ENCODE measurements at regions not wholly inside any gene's neighbourhood (a gene's known extent, or its start where the extent isn't known, plus 50 kb on each side); places are given as distances from the start of the nearest gene placed in this dataset.

DNA sequence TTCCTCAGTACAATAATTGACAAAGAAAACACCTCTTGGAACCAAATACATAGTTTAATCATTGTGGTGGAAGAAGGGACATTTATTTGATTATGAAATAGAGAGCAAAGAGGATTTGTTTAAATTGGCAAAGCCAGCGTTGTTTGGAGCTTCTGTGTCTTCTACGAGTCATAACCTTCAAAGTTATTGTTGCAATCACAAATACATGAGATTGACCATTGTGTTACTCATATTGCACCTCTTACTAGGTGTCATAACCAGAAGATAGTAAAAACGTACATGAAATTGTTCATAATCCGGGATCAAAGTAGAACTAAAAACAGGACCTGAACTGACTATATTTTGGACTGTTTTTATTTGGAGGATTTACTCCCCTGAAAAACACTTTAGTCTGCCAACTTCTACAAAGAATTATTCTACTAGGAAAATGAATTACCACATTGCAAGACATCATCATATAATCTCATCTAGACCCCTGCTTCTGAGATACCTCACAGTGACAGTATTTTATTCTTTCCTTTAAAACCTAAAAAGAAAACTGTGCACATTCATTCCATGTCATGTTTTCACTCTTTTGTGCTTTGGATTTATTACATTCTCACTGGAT, 151.7 kb upstream of the KLF7 start:
- no peak for DNase-seq
- TF ChIP-seq EP300 (IDR thresholded peaks at IDR 0.05) (no peak), POLR2A (IDR thresholded peaks at IDR 0.05) (no peak), POLR2AphosphoS5 (IDR thresholded peaks at IDR 0.05) (no peak)
- TF ChIP-seq, protein P1, sequence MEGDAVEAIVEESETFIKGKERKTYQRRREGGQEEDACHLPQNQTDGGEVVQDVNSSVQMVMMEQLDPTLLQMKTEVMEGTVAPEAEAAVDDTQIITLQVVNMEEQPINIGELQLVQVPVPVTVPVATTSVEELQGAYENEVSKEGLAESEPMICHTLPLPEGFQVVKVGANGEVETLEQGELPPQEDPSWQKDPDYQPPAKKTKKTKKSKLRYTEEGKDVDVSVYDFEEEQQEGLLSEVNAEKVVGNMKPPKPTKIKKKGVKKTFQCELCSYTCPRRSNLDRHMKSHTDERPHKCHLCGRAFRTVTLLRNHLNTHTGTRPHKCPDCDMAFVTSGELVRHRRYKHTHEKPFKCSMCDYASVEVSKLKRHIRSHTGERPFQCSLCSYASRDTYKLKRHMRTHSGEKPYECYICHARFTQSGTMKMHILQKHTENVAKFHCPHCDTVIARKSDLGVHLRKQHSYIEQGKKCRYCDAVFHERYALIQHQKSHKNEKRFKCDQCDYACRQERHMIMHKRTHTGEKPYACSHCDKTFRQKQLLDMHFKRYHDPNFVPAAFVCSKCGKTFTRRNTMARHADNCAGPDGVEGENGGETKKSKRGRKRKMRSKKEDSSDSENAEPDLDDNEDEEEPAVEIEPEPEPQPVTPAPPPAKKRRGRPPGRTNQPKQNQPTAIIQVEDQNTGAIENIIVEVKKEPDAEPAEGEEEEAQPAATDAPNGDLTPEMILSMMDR (IDR thresholded peaks at IDR 0.05), result no peak
- 44 to 60% (median 54%) methylated on average over 4 of the region's 4 CpGs for WGBS, 5 donors
- no peaks in the 10 kb centered on the region for H3K9me3 ChIP-seq
- no peak overlapping the region for H3K4me3 ChIP-seq
- no peak overlapping the region for H3K27ac ChIP-seq
- no peaks in the 10 kb centered on the region for H3K36me3 ChIP-seq
- H3K4me1 ChIP-seq, result no peaks in the 10 kb centered on the region
- no peaks in the 10 kb centered on the region for H3K27me3 ChIP-seq
- intact Hi-C loops (cut with DNase I; ENCODE audit: low total_unique reads), result no loop called here

- DNase-seq, result no peak
Measured at GRCh38 chr2:207318181-207318628, 152.5 kb upstream of the KLF7 start.

DNA sequence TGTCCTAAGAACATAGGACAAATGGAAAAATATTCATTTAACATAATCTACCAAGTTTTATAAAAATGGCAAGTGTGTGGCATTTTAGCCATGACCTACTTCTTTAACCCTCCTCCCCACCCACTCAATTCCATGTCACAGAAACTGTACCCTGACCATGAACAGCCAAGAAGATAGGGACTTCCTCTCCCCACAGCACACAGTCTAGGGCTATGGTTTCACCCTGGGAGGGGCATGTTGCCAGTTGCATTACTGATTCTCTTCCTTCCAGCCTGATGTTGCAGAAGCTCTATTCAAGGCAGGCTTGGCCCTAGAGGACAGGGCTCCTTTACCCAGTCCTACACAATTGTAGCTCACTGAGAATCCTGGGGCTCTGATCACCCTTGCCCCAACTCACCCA, 153.6 kb upstream of the KLF7 start:
- Histone ChIP-seq H3K4me3 (no peak overlapping the region), H3K9me3 (no peaks in the 10 kb centered on the region), H3K4me1 (no peaks in the 10 kb centered on the region), H3K27me3 (no peaks in the 10 kb centered on the region), H3K27ac (no peak overlapping the region), H3K36me3 (no peaks in the 10 kb centered on the region)
- intact Hi-C loops (cut with DNase I; ENCODE audit: low total_unique reads), result no loop called here
- TF ChIP-seq POLR2AphosphoS5 (IDR thresholded peaks at IDR 0.05) (no peak), POLR2A (IDR thresholded peaks at IDR 0.05) (no peak), EP300 (IDR thresholded peaks at IDR 0.05) (no peak)
- TF ChIP-seq, protein P1 (IDR thresholded peaks at IDR 0.05), result no peak
- no peak for DNase-seq

More at GRCh38 chr2:207318181-207318628, 152.5 kb upstream of the KLF7 start:
- Histone ChIP-seq H3K4me1 (no peaks in the 10 kb centered on the region), H3K36me3 (no peaks in the 10 kb centered on the region), H3K9me3 (no peaks in the 10 kb centered on the region), H3K4me3 (no peak overlapping the region), H3K27ac (no peak overlapping the region), H3K27me3 (no peaks in the 10 kb centered on the region)
- TF ChIP-seq, protein P1 (IDR thresholded peaks at IDR 0.05), result no peak
- TF ChIP-seq EP300 (IDR thresholded peaks at IDR 0.05) (no peak), POLR2AphosphoS5 (IDR thresholded peaks at IDR 0.05) (no peak), POLR2A (IDR thresholded peaks at IDR 0.05) (no peak)
- intact Hi-C loops (cut with DNase I; ENCODE audit: low total_unique reads), result no loop called here
- 82 to 92% (median 91%) methylated on average over 4 of the region's 4 CpGs for WGBS, 5 donors

- intact Hi-C loops (cut with DNase I; ENCODE audit: low total_unique reads), result no loop called here
- H3K9me3 ChIP-seq, result no peaks in the 10 kb centered on the region
- no peaks in the 10 kb centered on the region for H3K27me3 ChIP-seq
- no peak overlapping the region for H3K27ac ChIP-seq
- H3K4me1 ChIP-seq, result no peaks in the 10 kb centered on the region
- no peak for DNase-seq
- H3K4me3 ChIP-seq, result no peak overlapping the region
- 48 to 60% (median 56%) methylated on average over 5 of the region's 5 CpGs for WGBS, 5 donors
- TF ChIP-seq EP300 (IDR thresholded peaks at IDR 0.05), result no peak
- no peak for TF ChIP-seq POLR2AphosphoS5 (IDR thresholded peaks at IDR 0.05)
- no peak for TF ChIP-seq POLR2A (IDR thresholded peaks at IDR 0.05)
- TF ChIP-seq, protein P1 (IDR thresholded peaks at IDR 0.05), result no peak
- no peaks in the 10 kb centered on the region for H3K36me3 ChIP-seq
Measured at GRCh38 chr2:207320381-207321159, 154.8 kb upstream of the KLF7 start.

Measured in stomach (tissue), 8 donors.